Nephron progenitor cell (in vitro differentiated cells): ENCODE measurements at regions not wholly inside any gene's neighbourhood (a gene's known extent, or its start where the extent isn't known, plus 50 kb on each side); places are given as distances from the start of the nearest gene placed in this dataset.
"Not testable (repeated sequence)": the region's sequence is repeated elsewhere in the genome, so short reads cannot be mapped to it uniquely, and the experiment has no call there.

Source experiments
- DNase-seq: peaks from one replicate; pipeline ENCODE4 v3.0.0; 2021
- H3K27ac Mint-ChIP-seq: 2 replicates; pipeline ENCODE4 v1.8.0; 2021; ENCODE audit warnings: mild to moderate bottlenecking, moderate library complexity, mixed read lengths
- H3K27me3 Mint-ChIP-seq: 2 replicates; pipeline ENCODE4 v1.8.0; 2021; ENCODE audit warnings: mild to moderate bottlenecking, low read depth, mixed read lengths; ENCODE audit not compliant: poor library complexity
- H3K36me3 Mint-ChIP-seq: 2 replicates; pipeline ENCODE4 v1.8.0; 2021; ENCODE audit warnings: low read depth, mixed read lengths
- H3K4me1 Mint-ChIP-seq: 2 replicates; pipeline ENCODE4 v1.8.0; 2021; ENCODE audit warnings: mixed read lengths
- H3K4me3 Mint-ChIP-seq: 2 replicates; pipeline ENCODE4 v1.8.0; 2021; ENCODE audit warnings: mild to moderate bottlenecking, moderate library complexity, mixed read lengths
- H3K9me3 Mint-ChIP-seq: 2 replicates; pipeline ENCODE4 v1.8.0; 2021; ENCODE audit warnings: mild to moderate bottlenecking, moderate library complexity, mixed read lengths
- CTCF ChIP-seq: fragments of 200-600 bp; sonication (generic); IDR thresholded peaks from 2 replicates; pipeline ENCODE4 v1.5.0; 2021; ENCODE audit warnings: antibody characterized with exemption

- TF ChIP-seq CTCF, result no peak
- Mint-ChIP-seq H3K4me3 (no peak overlapping the region), H3K36me3 (no peaks in the 10 kb centered on the region), H3K27me3 (peaks cover 3% of the 10 kb centered on the region), H3K27ac (no peak overlapping the region), H3K4me1 (no peaks in the 10 kb centered on the region), H3K9me3 (no peaks in the 10 kb centered on the region)
- no peak for DNase-seq
Observed at GRCh38 chr4:189221691-189222090, 719.0 kb upstream of the FRG1 start.

- Mint-ChIP-seq H3K27me3 (peaks cover 3% of the 10 kb centered on the region), H3K4me3 (no peak overlapping the region), H3K4me1 (no peaks in the 10 kb centered on the region), H3K9me3 (peaks cover 26% of the 10 kb centered on the region), H3K36me3 (no peaks in the 10 kb centered on the region), H3K27ac (no peak overlapping the region)
- TF ChIP-seq CTCF, result no peak
- DNase-seq, result no peak
Observed at GRCh38 chr4:189228726-189229125, 711.9 kb upstream of the FRG1 start.

GRCh38 chr4:189232274-189232673, 708.4 kb upstream of the FRG1 start:
- no peak overlapping the region for H3K4me3 Mint-ChIP-seq
- no peak for TF ChIP-seq CTCF
- no peaks in the 10 kb centered on the region for H3K36me3 Mint-ChIP-seq
- H3K27me3 Mint-ChIP-seq, result no peaks in the 10 kb centered on the region
- no peaks in the 10 kb centered on the region for H3K4me1 Mint-ChIP-seq
- H3K27ac Mint-ChIP-seq, result no peak overlapping the region
- DNase-seq, result no peak
- H3K9me3 Mint-ChIP-seq, result peaks cover 35% of the 10 kb centered on the region

GRCh38 chr4:189233754-189234153, 706.9 kb upstream of the FRG1 start:
- DNase-seq, result peak; percentile 6
- not testable (repeated sequence) for H3K27ac Mint-ChIP-seq, H3K36me3 Mint-ChIP-seq, H3K4me1 Mint-ChIP-seq, H3K27me3 Mint-ChIP-seq, H3K4me3 Mint-ChIP-seq
- H3K9me3 Mint-ChIP-seq, result peaks cover 46% of the 10 kb centered on the region

GRCh38 chr4:189234948-189235347, 705.7 kb upstream of the FRG1 start:
- not testable (repeated sequence) for H3K27ac Mint-ChIP-seq, DNase-seq, H3K4me3 Mint-ChIP-seq, H3K4me1 Mint-ChIP-seq, H3K27me3 Mint-ChIP-seq, H3K36me3 Mint-ChIP-seq
- H3K9me3 Mint-ChIP-seq, result peaks cover 50% of the 10 kb centered on the region

GRCh38 chr4:189235599-189235998, 705.1 kb upstream of the FRG1 start:
- Mint-ChIP-seq H3K9me3 (peaks cover 50% of the 10 kb centered on the region), H3K27me3 (no peaks in the 10 kb centered on the region), H3K27ac (no peak overlapping the region), H3K4me1 (no peaks in the 10 kb centered on the region), H3K4me3 (no peak overlapping the region), H3K36me3 (no peaks in the 10 kb centered on the region)
- no peak for TF ChIP-seq CTCF
- no peak for DNase-seq

- H3K27ac Mint-ChIP-seq, H3K4me1 Mint-ChIP-seq, H3K4me3 Mint-ChIP-seq, H3K27me3 Mint-ChIP-seq, H3K36me3 Mint-ChIP-seq, DNase-seq: not testable (repeated sequence)
- H3K9me3 Mint-ChIP-seq, result peaks cover 52% of the 10 kb centered on the region
Observed at GRCh38 chr4:189236321-189236720, 704.4 kb upstream of the FRG1 start.

- H3K4me1 Mint-ChIP-seq, result no peaks in the 10 kb centered on the region
Observed at GRCh38 chr4:189237340-189237739, 703.3 kb upstream of the FRG1 start.

More at GRCh38 chr4:189237340-189237739, 703.3 kb upstream of the FRG1 start:
- H3K27me3 Mint-ChIP-seq, result no peaks in the 10 kb centered on the region
- no peak overlapping the region for H3K27ac Mint-ChIP-seq
- no peak for TF ChIP-seq CTCF
- peaks cover 57% of the 10 kb centered on the region for H3K9me3 Mint-ChIP-seq
- H3K36me3 Mint-ChIP-seq, result no peaks in the 10 kb centered on the region
- DNase-seq, result no peak
- H3K4me3 Mint-ChIP-seq, result no peak overlapping the region
